BJ (cell line): ENCODE measurements at regions not wholly inside any gene's neighbourhood (a gene's known extent, or its start where the extent isn't known, plus 50 kb on each side); places are given as distances from the start of the nearest gene placed in this dataset.
A peak's percentile ranks its signal among the peaks of the same experiment; 100 is the strongest.

ENCODE experiments used
- CTCF ChIA-PET: fragments of 350-600 bp; formaldehyde crosslinking; extraction: SDS; loops from one replicate; lab custom pipeline; 2021; ENCODE audit warnings: antibody characterized with exemption, inconsistent platforms; lab: Yijun Ruan, JAX
- POLR2A ChIA-PET: fragments of 300-600 bp; sonication (Branson Sonifier 250); formaldehyde crosslinking; extraction: SDS; loops from one replicate; lab custom pipeline; 2021; ENCODE audit warnings: antibody characterized with exemption; lab: Charles Lee
- DNase-seq: peaks from one replicate; pipeline ENCODE4 v3.0.0-alpha.2; 2011; ENCODE audit warnings: low read depth
- H3K27me3 ChIP-seq: 2 replicates; pipeline ENCODE4 v1.6.0; 2011; ENCODE audit warnings: low read length; ENCODE audit not compliant: control insufficient read depth, insufficient read depth
- H3K36me3 ChIP-seq: 2 replicates; pipeline ENCODE4 v1.5.1; 2011; ENCODE audit warnings: low read length; ENCODE audit not compliant: control insufficient read depth, insufficient read depth
- H3K4me3 ChIP-seq: 2 replicates; pipeline ENCODE4 v1.5.1; 2011; ENCODE audit warnings: low read depth, mild to moderate bottlenecking, control low read depth, low read length
- TF ChIP-seq, protein P1 (sequence below): IDR thresholded peaks from 2 replicates; pipeline ENCODE4 v1.5.1; 2011; ENCODE audit warnings: low read depth, mild to moderate bottlenecking, control low read depth, inconsistent platforms, low read length, moderate library complexity; ENCODE audit not compliant: insufficient read depth

DNA sequence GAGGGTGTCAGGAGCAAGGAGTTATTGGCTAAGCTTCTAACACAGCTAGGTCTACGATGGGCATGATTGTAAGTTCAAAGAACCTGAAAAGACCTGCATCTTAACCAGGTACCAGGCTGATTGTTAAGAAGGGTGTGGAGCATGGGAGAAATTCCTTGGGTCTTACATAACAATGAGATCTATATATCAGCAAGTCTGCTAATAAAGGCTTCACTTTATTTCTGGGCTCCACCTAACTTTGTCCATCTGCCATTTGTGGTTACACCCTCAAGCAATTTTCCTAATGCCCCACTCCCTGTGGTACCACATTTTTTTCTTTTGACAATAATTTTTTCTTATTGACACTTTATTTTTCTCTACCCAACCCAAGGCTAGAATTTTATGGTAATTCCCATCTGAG, 223.5 kb upstream of the JAG1 start:
- no peak for DNase-seq
- TF ChIP-seq, protein P1, sequence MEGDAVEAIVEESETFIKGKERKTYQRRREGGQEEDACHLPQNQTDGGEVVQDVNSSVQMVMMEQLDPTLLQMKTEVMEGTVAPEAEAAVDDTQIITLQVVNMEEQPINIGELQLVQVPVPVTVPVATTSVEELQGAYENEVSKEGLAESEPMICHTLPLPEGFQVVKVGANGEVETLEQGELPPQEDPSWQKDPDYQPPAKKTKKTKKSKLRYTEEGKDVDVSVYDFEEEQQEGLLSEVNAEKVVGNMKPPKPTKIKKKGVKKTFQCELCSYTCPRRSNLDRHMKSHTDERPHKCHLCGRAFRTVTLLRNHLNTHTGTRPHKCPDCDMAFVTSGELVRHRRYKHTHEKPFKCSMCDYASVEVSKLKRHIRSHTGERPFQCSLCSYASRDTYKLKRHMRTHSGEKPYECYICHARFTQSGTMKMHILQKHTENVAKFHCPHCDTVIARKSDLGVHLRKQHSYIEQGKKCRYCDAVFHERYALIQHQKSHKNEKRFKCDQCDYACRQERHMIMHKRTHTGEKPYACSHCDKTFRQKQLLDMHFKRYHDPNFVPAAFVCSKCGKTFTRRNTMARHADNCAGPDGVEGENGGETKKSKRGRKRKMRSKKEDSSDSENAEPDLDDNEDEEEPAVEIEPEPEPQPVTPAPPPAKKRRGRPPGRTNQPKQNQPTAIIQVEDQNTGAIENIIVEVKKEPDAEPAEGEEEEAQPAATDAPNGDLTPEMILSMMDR = no peak
- CTCF ChIA-PET = interaction anchor here (1.1 kb wide), 1 partner anchor 34 kb away, joined by 3 read pairs; no protein-coding TSS in a partner anchor
- Histone ChIP-seq H3K36me3 (no peaks in the 10 kb centered on the region), H3K4me3 (no peak overlapping the region), H3K27me3 (peaks cover 1% of the 10 kb centered on the region)
- POLR2A ChIA-PET = no interaction called here

DNA sequence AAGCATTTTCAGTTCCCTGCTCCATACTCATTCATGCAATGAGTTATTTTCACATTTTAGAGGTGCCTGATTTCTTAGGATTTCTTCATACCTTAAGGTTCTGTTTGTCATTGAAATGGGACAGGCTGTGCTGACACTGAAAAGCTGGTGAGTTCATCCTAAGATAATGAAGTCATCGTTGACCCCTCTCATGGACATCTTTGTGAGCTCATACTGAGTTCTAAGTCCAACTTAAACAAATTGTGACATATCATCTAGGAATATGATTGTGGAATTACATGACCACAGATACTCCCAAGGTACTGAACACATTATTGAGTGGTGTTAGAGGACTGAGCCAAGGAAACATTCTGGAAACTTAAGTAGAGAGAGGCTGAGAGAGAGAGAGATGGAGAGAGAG, 224.8 kb upstream of the JAG1 start:
- CTCF ChIA-PET = no interaction called here
- POLR2A ChIA-PET = no interaction called here
- peaks cover 1% of the 10 kb centered on the region for H3K27me3 ChIP-seq
- no peak for DNase-seq
- H3K4me3 ChIP-seq = no peak overlapping the region
- H3K36me3 ChIP-seq = no peaks in the 10 kb centered on the region
- TF ChIP-seq, protein P1 = no peak

DNA sequence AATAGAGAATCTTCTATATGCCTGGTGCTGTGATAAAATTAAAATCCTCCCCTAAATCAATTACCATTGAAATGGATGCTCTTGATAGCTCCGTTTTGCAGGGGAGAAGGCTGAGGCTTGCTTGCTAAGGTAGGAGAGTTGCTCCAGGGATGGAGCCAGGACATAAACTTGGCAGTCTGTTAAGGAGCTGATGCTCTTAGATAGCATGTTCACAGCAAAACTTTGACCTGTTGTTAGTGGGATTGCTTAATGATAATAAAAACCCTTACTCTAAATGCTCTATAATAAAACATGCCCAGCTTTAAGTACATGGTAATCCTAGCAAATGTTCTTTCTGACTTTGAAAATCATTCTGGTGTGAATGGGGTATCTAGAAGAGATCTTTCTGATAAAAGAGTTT, 228.4 kb upstream of the JAG1 start:
- POLR2A ChIA-PET = no interaction called here
- CTCF ChIA-PET = interaction anchor here (1.1 to 1.7 kb wide), 2 partner anchors 10 to 227 kb away, joined by 3 to 5 read pairs; no protein-coding TSS in a partner anchor
- no peak overlapping the region for H3K4me3 ChIP-seq
- no peak for DNase-seq
- H3K27me3 ChIP-seq = peaks cover 1% of the 10 kb centered on the region
- H3K36me3 ChIP-seq = no peaks in the 10 kb centered on the region
- TF ChIP-seq, protein P1 = no peak

- ChIA-PET POLR2A (no interaction called here), CTCF (interaction anchor here (1.1 to 1.7 kb wide), 3 partner anchors 10 to 228 kb away, joined by 3 to 5 read pairs (median 3); no protein-coding TSS in a partner anchor)
- TF ChIP-seq, protein P1 = no peak
- peaks cover 1% of the 10 kb centered on the region for H3K27me3 ChIP-seq
- H3K36me3 ChIP-seq = no peaks in the 10 kb centered on the region
- DNase-seq = peak; percentile 31
- H3K4me3 ChIP-seq = no peak overlapping the region
Measured at GRCh38 chr20:10902576-10903282, 228.9 kb upstream of the JAG1 start.

GRCh38 chr20:10906834-10907233, 233.0 kb upstream of the JAG1 start:
- no peak for DNase-seq
- POLR2A ChIA-PET = no interaction called here
- TF ChIP-seq, protein P1 = no peak
- Histone ChIP-seq H3K27me3 (peaks cover 1% of the 10 kb centered on the region), H3K4me3 (no peak overlapping the region), H3K36me3 (no peaks in the 10 kb centered on the region)
- CTCF ChIA-PET = no interaction called here
